Smooth muscle cell (in vitro differentiated cells): ENCODE measurements at regions not wholly inside any gene's neighbourhood (a gene's known extent, or its start where the extent isn't known, plus 50 kb on each side); places are given as distances from the start of the nearest gene placed in this dataset.

Experiments used
- DNase-seq: peaks from one replicate; lab custom pipeline; 2025; ENCODE audit not compliant: unreplicated experiment; lab: John Stamatoyannopoulos, UW
- H2AFZ ChIP-seq: fragments of 200-600 bp; sonication (generic); 2 replicates; pipeline ENCODE4 v1.6.0; 2016; ENCODE audit warnings: antibody characterized with exemption, low read depth, mild to moderate bottlenecking
- H3F3A ChIP-seq: fragments of 200-600 bp; sonication (generic); 2 replicates; pipeline ENCODE4 v1.6.0; 2017; ENCODE audit warnings: antibody characterized with exemption, low read depth
- H3K27ac ChIP-seq: fragments of 200-600 bp; sonication (generic); 2 replicates; pipeline ENCODE4 v1.5.1; 2016; ENCODE audit warnings: low read depth, mild to moderate bottlenecking
- H3K27me3 ChIP-seq: fragments of 200-600 bp; sonication (generic); 2 replicates; pipeline ENCODE4 v1.6.1; 2016; ENCODE audit warnings: low read depth, mild to moderate bottlenecking
- H3K36me3 ChIP-seq: fragments of 200-600 bp; sonication (generic); 2 replicates; pipeline ENCODE4 v1.5.1; 2016; ENCODE audit warnings: low read depth
- H3K4me1 ChIP-seq: fragments of 200-600 bp; sonication (generic); 2 replicates; pipeline ENCODE4 v1.5.1; 2016; ENCODE audit warnings: low read depth
- H3K4me2 ChIP-seq: fragments of 200-600 bp; sonication (generic); 2 replicates; pipeline ENCODE4 v1.6.0; 2016; ENCODE audit warnings: mild to moderate bottlenecking
- H3K4me3 ChIP-seq: fragments of 200-600 bp; sonication (generic); 2 replicates; pipeline ENCODE4 v1.5.1; 2016; ENCODE audit warnings: mild to moderate bottlenecking
- H3K79me2 ChIP-seq: fragments of 200-600 bp; sonication (generic); 2 replicates; pipeline ENCODE4 v1.6.0; 2016; ENCODE audit warnings: low read depth, mild to moderate bottlenecking
- H3K9ac ChIP-seq: fragments of 200-600 bp; sonication (generic); 2 replicates; pipeline ENCODE4 v1.6.0; 2016; ENCODE audit warnings: low read depth
- H3K9me3 ChIP-seq: fragments of 200-600 bp; sonication (generic); replicated peaks from 2 replicates; pipeline ENCODE4 v1.5.1; 2016; ENCODE audit warnings: low read depth
- H4K20me1 ChIP-seq: fragments of 200-600 bp; sonication (generic); 2 replicates; pipeline ENCODE4 v1.6.0; 2016; ENCODE audit warnings: low read depth
- WGBS: methylation state at CpG from one replicate; pipeline ENCODE4 v1.1.7; 2016; ENCODE audit warnings: low lambda C conversion rate; 5-methylcytosine and 5-hydroxymethylcytosine counted together
- TF ChIP-seq, protein P1 (sequence below): fragments of 200-600 bp; sonication (generic); IDR thresholded peaks from 2 replicates; pipeline ENCODE4 v1.5.1; 2017; ENCODE audit warnings: borderline replicate concordance, mild to moderate bottlenecking, antibody characterized with exemption; ENCODE audit not compliant: insufficient read depth, poor library complexity, severe bottlenecking

DNA sequence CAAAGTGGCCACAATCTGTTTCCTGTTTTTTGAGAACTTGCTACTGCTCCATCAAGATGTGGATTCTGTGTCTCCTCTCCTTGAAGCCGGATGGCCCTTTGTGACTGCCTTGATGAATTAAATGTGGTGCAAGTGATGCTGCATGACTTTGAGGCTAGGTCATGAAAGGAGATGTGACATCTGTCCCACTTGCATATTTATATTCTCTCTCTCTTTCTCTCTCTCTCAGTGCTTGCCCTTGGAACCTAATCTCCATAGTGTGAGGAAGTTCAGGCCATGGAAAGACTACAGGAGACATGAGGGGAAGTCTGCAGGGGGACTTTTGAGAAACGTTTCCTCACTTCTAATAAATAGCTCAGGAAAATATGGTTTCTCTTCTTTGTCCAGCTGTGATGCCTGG, 50.0 kb upstream of the ADPGK start:
- no peak overlapping the region for H3K4me3 ChIP-seq
- no peak overlapping the region for H2AFZ ChIP-seq
- H3K79me2 ChIP-seq, result no peaks in the 10 kb centered on the region
- no peak overlapping the region for H3K4me2 ChIP-seq
- H3K9me3 ChIP-seq, result no peaks in the 10 kb centered on the region
- no peak overlapping the region for H3K27ac ChIP-seq
- H3F3A ChIP-seq, result no peaks in the 10 kb centered on the region
- DNase-seq, result no peak
- H3K9ac ChIP-seq, result no peak overlapping the region
- H3K4me1 ChIP-seq, result no peaks in the 10 kb centered on the region
- peaks cover 20% of the 10 kb centered on the region for H3K27me3 ChIP-seq
- TF ChIP-seq, protein P1, sequence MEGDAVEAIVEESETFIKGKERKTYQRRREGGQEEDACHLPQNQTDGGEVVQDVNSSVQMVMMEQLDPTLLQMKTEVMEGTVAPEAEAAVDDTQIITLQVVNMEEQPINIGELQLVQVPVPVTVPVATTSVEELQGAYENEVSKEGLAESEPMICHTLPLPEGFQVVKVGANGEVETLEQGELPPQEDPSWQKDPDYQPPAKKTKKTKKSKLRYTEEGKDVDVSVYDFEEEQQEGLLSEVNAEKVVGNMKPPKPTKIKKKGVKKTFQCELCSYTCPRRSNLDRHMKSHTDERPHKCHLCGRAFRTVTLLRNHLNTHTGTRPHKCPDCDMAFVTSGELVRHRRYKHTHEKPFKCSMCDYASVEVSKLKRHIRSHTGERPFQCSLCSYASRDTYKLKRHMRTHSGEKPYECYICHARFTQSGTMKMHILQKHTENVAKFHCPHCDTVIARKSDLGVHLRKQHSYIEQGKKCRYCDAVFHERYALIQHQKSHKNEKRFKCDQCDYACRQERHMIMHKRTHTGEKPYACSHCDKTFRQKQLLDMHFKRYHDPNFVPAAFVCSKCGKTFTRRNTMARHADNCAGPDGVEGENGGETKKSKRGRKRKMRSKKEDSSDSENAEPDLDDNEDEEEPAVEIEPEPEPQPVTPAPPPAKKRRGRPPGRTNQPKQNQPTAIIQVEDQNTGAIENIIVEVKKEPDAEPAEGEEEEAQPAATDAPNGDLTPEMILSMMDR, result no peak
- no peaks in the 10 kb centered on the region for H3K36me3 ChIP-seq
- WGBS, result 87% methylated on average over 2 of the region's 2 CpGs
- no peaks in the 10 kb centered on the region for H4K20me1 ChIP-seq
